Gastroesophageal sphincter (tissue), 4 donors: ENCODE measurements at regions not wholly inside any gene's neighbourhood (a gene's known extent, or its start where the extent isn't known, plus 50 kb on each side); places are given as distances from the start of the nearest gene placed in this dataset.

Experiments
- ATAC-seq: fragments of 150-250 bp; one replicate; pipeline ENCODE4 v1.9.1; 2016; ENCODE audit warnings: mild to moderate bottlenecking, moderate library complexity
- H3K27ac ChIP-seq, 4 donors: fragments of 200-600 bp; sonication (generic) in 3 of 4; 1 replicate in 3 of 4; 2 replicates in 1 of 4; pipeline ENCODE4 v1.5.1; 2016 to 2019
- H3K27me3 ChIP-seq: fragments of 200-600 bp; sonication (generic); one replicate; pipeline ENCODE4 v1.5.1; 2019
- H3K36me3 ChIP-seq, 2 donors: fragments of 200-600 bp; sonication (generic); one replicate each; pipeline ENCODE4 v1.5.1; 2019; ENCODE audit warnings: control low read depth in 1 of 2
- H3K4me1 ChIP-seq, 3 donors: fragments of 200-600 bp; sonication (generic); 1 replicate in 2 of 3; 2 replicates in 1 of 3; pipeline ENCODE4 v1.5.1; 2016 to 2019; ENCODE audit warnings: control low read depth in 2 of 3
- H3K4me3 ChIP-seq, 2 donors: fragments of 200-600 bp; sonication (generic); one replicate each; pipeline ENCODE4 v1.5.1; 2019; ENCODE audit warnings: mild to moderate bottlenecking in 1 of 2, moderate library complexity in 1 of 2
- H3K9me3 ChIP-seq, 3 donors: fragments of 200-600 bp; sonication (generic); one replicate each; pipeline ENCODE4 v1.5.1; 2017 to 2019; ENCODE audit warnings: control low read depth in 2 of 3
- EP300 ChIP-seq: sonication (generic); formaldehyde crosslinking; IDR thresholded peaks from one replicate; pipeline ENCODE4 v1.6.1; 2017; ENCODE audit warnings: antibody characterized with exemption, mild to moderate bottlenecking
- POLR2A ChIP-seq, 2 donors: fragments of 450-650 bp; IDR thresholded peaks; one replicate each; pipeline ENCODE4 v1.6.1; 2017; ENCODE audit warnings: antibody characterized with exemption in 2 of 2, mild to moderate bottlenecking in 2 of 2, moderate library complexity in 1 of 2
- POLR2AphosphoS5 ChIP-seq: sonication (generic); formaldehyde crosslinking; IDR thresholded peaks from one replicate; pipeline ENCODE4 v1.6.1; 2017; ENCODE audit warnings: antibody characterized with exemption
- WGBS, 2 donors: methylation state at CpG; one replicate each; pipeline ENCODE4 v1.1.5; 2018; ENCODE audit warnings: low coverage in 1 of 2; 5-methylcytosine and 5-hydroxymethylcytosine counted together
- TF ChIP-seq, protein P1 (sequence below), 4 experiments: fragments of 200-600 bp in 2 of 4; fragments of 450-650 bp in 2 of 4; sonication (generic) in 1 of 4; IDR thresholded peaks; one replicate each; pipeline ENCODE4 v1.5.1; 2017 to 2019; ENCODE audit warnings: antibody characterized with exemption in 4 of 4, mild to moderate bottlenecking in 2 of 4, moderate library complexity in 2 of 4

- no peak for ATAC-seq
- TF ChIP-seq POLR2A (IDR thresholded peaks at IDR 0.05) (no peak), POLR2AphosphoS5 (no peak), EP300 (no peak)
- TF ChIP-seq, protein P1, sequence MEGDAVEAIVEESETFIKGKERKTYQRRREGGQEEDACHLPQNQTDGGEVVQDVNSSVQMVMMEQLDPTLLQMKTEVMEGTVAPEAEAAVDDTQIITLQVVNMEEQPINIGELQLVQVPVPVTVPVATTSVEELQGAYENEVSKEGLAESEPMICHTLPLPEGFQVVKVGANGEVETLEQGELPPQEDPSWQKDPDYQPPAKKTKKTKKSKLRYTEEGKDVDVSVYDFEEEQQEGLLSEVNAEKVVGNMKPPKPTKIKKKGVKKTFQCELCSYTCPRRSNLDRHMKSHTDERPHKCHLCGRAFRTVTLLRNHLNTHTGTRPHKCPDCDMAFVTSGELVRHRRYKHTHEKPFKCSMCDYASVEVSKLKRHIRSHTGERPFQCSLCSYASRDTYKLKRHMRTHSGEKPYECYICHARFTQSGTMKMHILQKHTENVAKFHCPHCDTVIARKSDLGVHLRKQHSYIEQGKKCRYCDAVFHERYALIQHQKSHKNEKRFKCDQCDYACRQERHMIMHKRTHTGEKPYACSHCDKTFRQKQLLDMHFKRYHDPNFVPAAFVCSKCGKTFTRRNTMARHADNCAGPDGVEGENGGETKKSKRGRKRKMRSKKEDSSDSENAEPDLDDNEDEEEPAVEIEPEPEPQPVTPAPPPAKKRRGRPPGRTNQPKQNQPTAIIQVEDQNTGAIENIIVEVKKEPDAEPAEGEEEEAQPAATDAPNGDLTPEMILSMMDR (IDR thresholded peaks at IDR 0.05), result no peak
- H3K4me3 ChIP-seq, result no peak overlapping the region
Measured at GRCh38 chr10:111921821-111922220, 261.7 kb downstream of the GPAM start.

GRCh38 chr10:111923032-111923431 lies 260.5 kb downstream of the GPAM start:
- no peaks in the 10 kb centered on the region for H3K9me3 ChIP-seq
- 50 to 83% methylated on average over 1 of the region's 1 CpG for WGBS, 2 donors

More at GRCh38 chr10:111921821-111922220, 261.7 kb downstream of the GPAM start:
- no peaks in the 10 kb centered on the region for H3K27me3 ChIP-seq
- 89 to 95% methylated on average over 2 of the region's 2 CpGs for WGBS, 2 donors
- H3K4me1 ChIP-seq, result no peaks in the 10 kb centered on the region
- no peak overlapping the region for H3K27ac ChIP-seq
- no peaks in the 10 kb centered on the region for H3K9me3 ChIP-seq
- H3K36me3 ChIP-seq, result no peaks in the 10 kb centered on the region

GRCh38 chr10:111926286-111926685 lies 257.3 kb downstream of the GPAM start:
- 78 to 80% methylated on average over 5 to 6 of the region's 6 CpGs for WGBS, 2 donors
- Histone ChIP-seq H3K27ac (no peak overlapping the region), H3K4me3 (no peak overlapping the region), H3K36me3 (no peaks in the 10 kb centered on the region), H3K9me3 (peaks cover 0 to 13% (median 0%) of the 10 kb centered on the region in 3 donors), H3K27me3 (no peaks in the 10 kb centered on the region), H3K4me1 (no peaks in the 10 kb centered on the region)
- ATAC-seq, result no peak
- TF ChIP-seq EP300 (no peak), POLR2AphosphoS5 (no peak), POLR2A (IDR thresholded peaks at IDR 0.05) (no peak)
- TF ChIP-seq, protein P1 (IDR thresholded peaks at IDR 0.05), result no peak

More at GRCh38 chr10:111923032-111923431, 260.5 kb downstream of the GPAM start:
- Histone ChIP-seq H3K27ac (no peak overlapping the region), H3K4me3 (no peak overlapping the region), H3K4me1 (no peaks in the 10 kb centered on the region), H3K36me3 (no peaks in the 10 kb centered on the region), H3K27me3 (no peaks in the 10 kb centered on the region)
- TF ChIP-seq, protein P1 (IDR thresholded peaks at IDR 0.05), result no peak
- TF ChIP-seq EP300, result no peak
- no peak for ATAC-seq

- no peak overlapping the region for H3K4me3 ChIP-seq
- 60 to 74% methylated on average over 5 of the region's 5 CpGs for WGBS, 2 donors
- H3K27me3 ChIP-seq, result no peaks in the 10 kb centered on the region
- no peak for ATAC-seq
- H3K27ac ChIP-seq, result no peak overlapping the region
- peaks cover 0 to 16% (median 0%) of the 10 kb centered on the region in 3 donors for H3K9me3 ChIP-seq
- TF ChIP-seq, protein P1 (IDR thresholded peaks at IDR 0.05), result no peak
- no peak for TF ChIP-seq EP300
- no peaks in the 10 kb centered on the region for H3K36me3 ChIP-seq
- H3K4me1 ChIP-seq, result no peaks in the 10 kb centered on the region
Measured at GRCh38 chr10:111933937-111934336, 249.6 kb downstream of the GPAM start.

DNA sequence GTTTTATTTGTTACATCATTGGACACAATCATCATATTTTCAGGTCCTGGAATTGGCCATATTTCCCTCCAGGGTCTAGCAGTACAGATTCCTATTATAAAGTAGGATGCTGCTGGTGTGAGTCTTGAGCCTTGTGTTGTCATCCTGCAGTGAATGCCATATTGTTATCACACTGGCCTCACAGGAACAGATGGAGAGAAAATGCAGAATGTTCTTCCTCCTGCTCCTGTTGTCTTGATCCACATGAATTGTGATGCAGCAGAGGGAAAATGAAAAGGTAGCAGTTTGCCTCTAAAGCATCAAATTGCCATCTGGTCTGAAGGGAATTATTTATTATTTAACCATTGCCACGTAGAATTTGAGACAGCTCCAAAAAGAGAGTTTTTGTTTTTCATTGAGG lies 248.6 kb downstream of the GPAM start:
- Histone ChIP-seq H3K9me3 (peaks cover 0 to 7% (median 0%) of the 10 kb centered on the region in 3 donors), H3K4me1 (no peaks in the 10 kb centered on the region), H3K36me3 (no peaks in the 10 kb centered on the region), H3K27me3 (no peaks in the 10 kb centered on the region), H3K27ac (no peak overlapping the region), H3K4me3 (no peak overlapping the region)
- no peak for TF ChIP-seq POLR2AphosphoS5
- no peak for TF ChIP-seq EP300
- no peak for TF ChIP-seq POLR2A (IDR thresholded peaks at IDR 0.05)
- TF ChIP-seq, protein P1 (IDR thresholded peaks at IDR 0.05), result no peak
- WGBS, 2 donors, result 63 to 64% methylated on average over 1 of the region's 1 CpG
- ATAC-seq, result no peak
